Stomach smooth muscle (tissue), 2 donors: ENCODE measurements at regions not wholly inside any gene's neighbourhood (a gene's known extent, or its start where the extent isn't known, plus 50 kb on each side); places are given as distances from the start of the nearest gene placed in this dataset.

Experiments
- H3K27ac ChIP-seq: one replicate; pipeline ENCODE4 v1.7.0; 2013; ENCODE audit warnings: mild to moderate bottlenecking, low read length, inconsistent platforms
- H3K27me3 ChIP-seq, 2 donors: one replicate each; pipeline ENCODE4 v1.7.0; 2013; ENCODE audit warnings: low read length in 2 of 2; ENCODE audit not compliant: insufficient read depth in 2 of 2, control insufficient read depth in 1 of 2
- H3K36me3 ChIP-seq, 2 donors: one replicate each; pipeline ENCODE4 v1.7.0; 2013; ENCODE audit warnings: low read length in 2 of 2; ENCODE audit not compliant: control insufficient read depth in 2 of 2, insufficient read depth in 2 of 2
- H3K4me1 ChIP-seq: one replicate; pipeline ENCODE4 v1.7.0; 2013; ENCODE audit warnings: low read length; ENCODE audit not compliant: control insufficient read depth, insufficient read depth
- H3K4me3 ChIP-seq, 2 donors: one replicate each; pipeline ENCODE4 v1.7.0; 2013; ENCODE audit warnings: low read length in 2 of 2
- H3K9ac ChIP-seq, 2 donors: one replicate each; pipeline ENCODE4 v1.7.0; 2013; ENCODE audit warnings: low read length in 2 of 2, mild to moderate bottlenecking in 1 of 2
- H3K9me3 ChIP-seq, 2 donors: one replicate each; pipeline ENCODE4 v1.7.0; 2013; ENCODE audit warnings: low read length in 2 of 2; ENCODE audit not compliant: control insufficient read depth in 2 of 2
- donor health status: healthy.
- donor health status: Pancreatic carcinoma.

GRCh38 chr1:163730411-163730821 is 408.7 kb downstream of the NUF2 start:
- H3K27ac ChIP-seq = no peak overlapping the region
- no peaks in the 10 kb centered on the region for H3K9me3 ChIP-seq
- no peak overlapping the region for H3K4me3 ChIP-seq
- no peaks in the 10 kb centered on the region for H3K36me3 ChIP-seq
- H3K9ac ChIP-seq = no peak overlapping the region
- no peaks in the 10 kb centered on the region for H3K4me1 ChIP-seq
- H3K27me3 ChIP-seq = no peaks in the 10 kb centered on the region

DNA sequence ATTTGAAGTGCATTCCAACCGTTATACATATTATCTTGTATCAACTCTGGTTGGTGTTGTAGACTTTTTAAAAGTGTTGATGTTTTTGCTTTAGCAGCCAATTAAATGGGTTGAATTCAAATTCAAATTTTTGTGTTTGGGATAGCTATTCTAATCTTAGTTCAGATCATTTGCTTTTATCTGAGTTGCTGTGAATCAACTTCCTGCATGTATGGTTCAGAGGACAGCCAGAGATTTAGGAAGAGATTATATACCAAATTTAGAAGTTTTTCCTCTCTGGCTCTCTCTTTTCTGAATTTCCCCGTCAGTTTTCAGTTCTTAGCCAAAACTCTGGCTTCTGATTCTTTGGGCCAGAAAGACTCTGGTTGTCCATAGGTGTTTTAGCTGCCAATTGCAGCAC is 415.5 kb downstream of the NUF2 start:
- H3K36me3 ChIP-seq = no peaks in the 10 kb centered on the region

DNA sequence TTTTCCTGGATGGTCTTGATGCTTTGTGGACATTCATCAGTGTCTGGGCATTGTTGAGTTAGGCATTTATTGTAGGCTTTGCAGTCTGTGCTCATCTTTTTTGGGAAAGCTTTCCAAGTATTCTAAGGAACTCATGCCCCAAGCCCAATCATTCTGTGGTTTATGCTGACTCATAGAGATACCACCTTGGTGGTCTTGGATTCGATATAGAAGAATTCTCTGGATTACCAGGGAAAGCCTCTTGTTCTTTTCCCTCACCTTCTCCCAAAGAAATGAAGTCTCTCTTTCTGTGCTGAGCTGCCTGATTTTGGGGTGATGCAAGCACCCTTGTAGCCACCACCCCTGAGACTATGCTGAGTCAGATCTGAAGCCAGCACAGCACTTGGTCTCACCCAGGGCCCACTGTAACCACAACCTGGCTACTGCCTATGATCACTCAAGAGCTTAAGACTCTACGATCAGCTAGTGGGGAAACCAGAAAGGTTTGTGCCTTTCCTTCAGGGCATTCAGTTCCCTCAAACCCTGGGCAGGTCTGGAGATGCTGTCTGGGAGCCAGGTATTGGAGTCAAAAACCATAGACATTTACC is 422.6 kb downstream of the NUF2 start:
- Histone ChIP-seq H3K9ac (no peak overlapping the region), H3K4me1 (no peaks in the 10 kb centered on the region), H3K9me3 (no peaks in the 10 kb centered on the region), H3K27ac (no peak overlapping the region), H3K36me3 (no peaks in the 10 kb centered on the region), H3K27me3 (no peaks in the 10 kb centered on the region), H3K4me3 (no peak overlapping the region)

More for the DNA sequence above, 415.5 kb downstream of the NUF2 start:
- Histone ChIP-seq H3K27me3 (no peaks in the 10 kb centered on the region), H3K9ac (no peak overlapping the region), H3K27ac (no peak overlapping the region), H3K4me1 (no peaks in the 10 kb centered on the region), H3K9me3 (no peaks in the 10 kb centered on the region), H3K4me3 (no peak overlapping the region)

DNA sequence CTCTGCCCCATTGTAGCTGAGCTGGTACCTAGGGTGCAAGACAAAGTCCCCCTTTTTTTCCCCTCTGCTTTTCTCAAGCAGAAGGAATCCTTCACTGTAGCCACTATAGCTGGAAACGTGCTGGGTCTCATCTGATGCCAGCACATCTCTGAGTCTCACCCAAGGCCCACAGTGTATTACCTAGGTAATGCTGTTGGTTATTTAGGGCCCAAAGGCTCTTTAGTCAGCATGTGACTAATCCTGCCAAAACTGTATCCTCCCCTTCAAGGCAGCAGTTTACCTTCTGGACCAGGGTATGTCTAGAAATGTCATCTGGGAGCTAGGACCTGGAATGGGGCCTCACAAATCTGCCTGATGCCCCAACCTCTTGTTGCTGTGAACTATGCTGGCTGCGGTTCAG is 423.4 kb downstream of the NUF2 start:
- Histone ChIP-seq H3K4me3 (no peak overlapping the region), H3K36me3 (no peaks in the 10 kb centered on the region), H3K27me3 (no peaks in the 10 kb centered on the region), H3K9me3 (no peaks in the 10 kb centered on the region), H3K4me1 (no peaks in the 10 kb centered on the region), H3K27ac (no peak overlapping the region), H3K9ac (no peak overlapping the region)

DNA sequence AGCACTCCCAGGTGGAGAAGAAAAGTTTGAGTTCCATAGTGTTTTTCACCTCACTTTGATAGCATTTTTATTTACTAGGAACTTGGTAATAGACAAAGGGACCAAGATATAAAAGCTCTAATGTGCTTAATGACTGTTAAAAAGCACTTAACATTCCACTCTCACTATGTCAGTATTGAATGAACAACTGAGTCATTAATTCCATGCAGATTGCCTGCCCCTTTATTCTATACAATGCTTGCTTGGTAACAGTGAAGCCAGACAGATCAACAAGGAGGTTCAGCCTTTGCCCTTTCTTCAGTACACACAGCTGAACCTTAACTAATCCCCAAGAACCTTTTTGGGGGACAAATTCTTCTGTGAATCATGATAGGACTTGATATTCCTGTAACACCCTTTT is 425.5 kb downstream of the NUF2 start:
- Histone ChIP-seq H3K4me3 (no peak overlapping the region), H3K9me3 (no peaks in the 10 kb centered on the region), H3K27ac (no peak overlapping the region), H3K4me1 (no peaks in the 10 kb centered on the region), H3K9ac (no peak overlapping the region), H3K36me3 (no peaks in the 10 kb centered on the region), H3K27me3 (no peaks in the 10 kb centered on the region)

- no peak overlapping the region for H3K27ac ChIP-seq
- no peak overlapping the region for H3K4me3 ChIP-seq
- H3K36me3 ChIP-seq = no peaks in the 10 kb centered on the region
- no peaks in the 10 kb centered on the region for H3K9me3 ChIP-seq
- no peaks in the 10 kb centered on the region for H3K4me1 ChIP-seq
- H3K9ac ChIP-seq = no peak overlapping the region
- H3K27me3 ChIP-seq = no peaks in the 10 kb centered on the region
Observed at GRCh38 chr1:163747855-163748254, 426.1 kb downstream of the NUF2 start.

DNA sequence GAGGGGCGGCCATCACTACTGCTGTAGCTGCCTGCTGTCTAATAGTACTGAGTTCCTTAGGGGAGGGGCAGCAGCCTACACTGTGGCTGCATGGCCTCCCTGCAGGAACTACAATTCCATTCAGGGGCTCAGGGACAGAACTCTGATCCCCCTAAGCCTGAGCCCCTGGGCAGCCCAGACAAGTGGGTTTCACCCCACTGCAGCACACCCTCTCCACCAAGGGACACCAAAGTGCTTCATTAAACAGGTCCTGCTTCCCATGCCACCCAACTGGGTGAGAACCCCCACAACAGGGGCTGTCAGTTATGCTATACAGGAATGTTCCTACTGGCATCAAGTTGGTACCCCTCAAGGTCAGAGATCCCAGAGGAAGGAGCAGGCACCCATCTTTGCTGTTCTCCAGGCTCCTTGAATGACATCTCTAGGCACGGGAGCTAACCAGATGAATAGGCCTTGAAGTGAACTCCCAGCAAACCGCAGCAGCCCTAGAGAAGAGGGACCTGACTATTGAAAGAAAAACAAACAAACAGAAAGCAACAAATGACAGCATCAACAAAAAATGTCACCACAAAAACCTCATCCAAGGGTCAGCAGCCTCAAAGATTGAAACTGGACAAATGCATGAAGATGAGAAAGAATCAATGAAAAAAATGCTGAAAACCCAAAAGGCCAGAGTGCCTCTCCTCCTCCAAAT is 437.4 kb downstream of the NUF2 start:
- Histone ChIP-seq H3K27ac (no peak overlapping the region), H3K4me3 (no peak overlapping the region), H3K27me3 (no peaks in the 10 kb centered on the region), H3K4me1 (no peaks in the 10 kb centered on the region), H3K9ac (no peak overlapping the region), H3K9me3 (peaks cover 0 to 5% of the 10 kb centered on the region in 2 donors), H3K36me3 (no peaks in the 10 kb centered on the region)

DNA sequence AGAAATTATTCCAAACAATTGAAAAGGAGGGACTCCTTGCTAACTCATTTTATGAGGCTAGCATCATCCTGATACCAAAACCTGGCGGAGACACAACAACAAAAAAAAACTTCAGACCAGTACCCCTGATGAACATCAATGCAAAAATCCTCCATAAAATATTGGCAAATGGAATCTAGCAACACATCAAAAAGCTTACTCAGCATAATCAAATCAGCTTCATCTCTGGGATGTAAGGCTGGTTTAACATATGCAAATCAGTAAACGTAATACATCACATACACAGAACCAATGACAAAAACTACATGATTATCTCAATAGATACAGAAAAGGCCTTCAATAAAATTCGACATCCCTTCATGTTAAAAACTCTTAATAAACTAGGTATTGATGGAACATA is 440.1 kb downstream of the NUF2 start:
- H3K9me3 ChIP-seq = peaks cover 0 to 6% of the 10 kb centered on the region in 2 donors
- H3K27me3 ChIP-seq = peaks cover 0 to 3% of the 10 kb centered on the region in 2 donors
- no peak overlapping the region for H3K27ac ChIP-seq
- no peak overlapping the region for H3K4me3 ChIP-seq
- no peak overlapping the region for H3K9ac ChIP-seq
- H3K36me3 ChIP-seq = no peaks in the 10 kb centered on the region
- no peaks in the 10 kb centered on the region for H3K4me1 ChIP-seq

GRCh38 chr1:163766257-163766918 is 444.6 kb downstream of the NUF2 start:
- Histone ChIP-seq H3K4me3 (no peak overlapping the region), H3K36me3 (no peaks in the 10 kb centered on the region), H3K4me1 (no peaks in the 10 kb centered on the region), H3K27ac (no peak overlapping the region), H3K9me3 (peaks cover 0 to 2% of the 10 kb centered on the region in 2 donors), H3K9ac (no peak overlapping the region), H3K27me3 (peaks cover 0 to 3% of the 10 kb centered on the region in 2 donors)

GRCh38 chr1:163768576-163768975 is 446.8 kb downstream of the NUF2 start:
- Histone ChIP-seq H3K36me3 (no peaks in the 10 kb centered on the region), H3K27ac (no peak overlapping the region), H3K4me3 (no peak overlapping the region), H3K9me3 (peaks cover 0 to 2% of the 10 kb centered on the region in 2 donors), H3K9ac (no peak overlapping the region), H3K4me1 (no peaks in the 10 kb centered on the region), H3K27me3 (peaks cover 0 to 3% of the 10 kb centered on the region in 2 donors)

DNA sequence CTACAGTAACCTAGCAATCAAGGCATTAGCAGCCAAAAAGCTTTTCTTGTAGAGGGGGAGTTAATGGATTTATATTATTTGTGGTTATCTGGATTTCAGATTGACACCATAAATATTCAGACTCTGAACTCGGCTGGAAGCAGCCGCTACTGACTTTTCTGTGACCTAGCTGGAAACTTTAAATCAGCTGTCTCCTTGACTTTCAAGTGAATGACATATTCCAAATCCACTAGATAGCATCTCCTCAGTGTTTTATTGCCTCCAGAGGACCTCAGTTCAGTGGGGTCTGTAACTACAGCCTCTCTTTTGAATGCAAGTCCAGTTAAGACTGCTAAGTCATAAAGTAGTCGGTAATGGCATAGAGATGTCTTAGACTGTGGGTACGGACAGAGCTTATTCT is 448.5 kb downstream of the NUF2 start:
- H3K9ac ChIP-seq = no peak overlapping the region
- peaks cover 0 to 3% of the 10 kb centered on the region in 2 donors for H3K27me3 ChIP-seq
- H3K27ac ChIP-seq = no peak overlapping the region
- no peak overlapping the region for H3K4me3 ChIP-seq
- H3K4me1 ChIP-seq = no peaks in the 10 kb centered on the region
- H3K9me3 ChIP-seq = no peaks in the 10 kb centered on the region
- H3K36me3 ChIP-seq = no peaks in the 10 kb centered on the region
